Progenitor cell of endocrine pancreas (in vitro differentiated cells): ENCODE measurements at regions not wholly inside any gene's neighbourhood (a gene's known extent, or its start where the extent isn't known, plus 50 kb on each side); places are given as distances from the start of the nearest gene placed in this dataset.
A peak's percentile ranks its signal among the peaks of the same experiment; 100 is the strongest.

Experiments used
- DNase-seq: peaks from one replicate; pipeline ENCODE4 v3.0.0; 2021; ENCODE audit warnings: low spot score; ENCODE audit not compliant: unreplicated experiment
- H3K27ac Mint-ChIP-seq: 2 replicates; pipeline ENCODE4 v1.8.0; 2021; ENCODE audit warnings: mild to moderate bottlenecking, moderate library complexity, mixed read lengths
- H3K27me3 Mint-ChIP-seq: 2 replicates; pipeline ENCODE4 v1.8.0; 2021; ENCODE audit warnings: mixed read lengths
- H3K36me3 Mint-ChIP-seq: 2 replicates; pipeline ENCODE4 v1.8.0; 2022; ENCODE audit warnings: mixed read lengths; ENCODE audit not compliant: insufficient read depth
- H3K4me1 Mint-ChIP-seq: 2 replicates; pipeline ENCODE4 v1.8.0; 2021; ENCODE audit warnings: low read depth, mixed read lengths
- H3K4me3 Mint-ChIP-seq: 2 replicates; pipeline ENCODE4 v1.8.0; 2021; ENCODE audit warnings: low read depth, mild to moderate bottlenecking, moderate library complexity, mixed read lengths
- H3K9me3 Mint-ChIP-seq: 2 replicates; pipeline ENCODE4 v1.8.0; 2021; ENCODE audit warnings: low read depth, mixed read lengths
- TF ChIP-seq, protein P1 (sequence below): fragments of 200-600 bp; sonication (generic); IDR thresholded peaks from one replicate; pipeline ENCODE4 v1.5.0; 2021; ENCODE audit warnings: antibody characterized with exemption, mild to moderate bottlenecking; ENCODE audit not compliant: unreplicated experiment

DNA sequence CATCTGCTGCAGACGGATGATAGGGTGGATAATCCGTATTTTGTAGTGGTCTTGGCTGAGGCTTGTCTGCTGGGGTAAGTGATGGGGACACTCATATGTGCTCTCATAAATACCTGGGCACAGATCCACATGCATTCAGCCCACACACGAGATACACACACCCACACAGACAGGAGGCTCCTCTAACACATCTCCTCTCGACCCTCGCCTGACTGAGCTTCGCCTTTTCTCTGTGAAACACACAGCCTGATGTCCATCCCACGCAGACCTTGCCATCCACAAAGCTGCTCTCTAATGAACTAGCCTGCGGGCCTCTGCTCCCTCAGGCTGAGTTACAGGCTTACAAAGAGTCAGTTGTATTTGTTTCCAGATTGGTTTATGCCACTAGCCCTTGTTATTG, 96.3 kb upstream of the CSF3R start:
- Mint-ChIP-seq H3K27me3 (peaks cover 41% of the 10 kb centered on the region), H3K27ac (no peak overlapping the region), H3K4me3 (no peak overlapping the region), H3K9me3 (no peaks in the 10 kb centered on the region), H3K4me1 (no peaks in the 10 kb centered on the region), H3K36me3 (no peaks in the 10 kb centered on the region)
- TF ChIP-seq, protein P1, sequence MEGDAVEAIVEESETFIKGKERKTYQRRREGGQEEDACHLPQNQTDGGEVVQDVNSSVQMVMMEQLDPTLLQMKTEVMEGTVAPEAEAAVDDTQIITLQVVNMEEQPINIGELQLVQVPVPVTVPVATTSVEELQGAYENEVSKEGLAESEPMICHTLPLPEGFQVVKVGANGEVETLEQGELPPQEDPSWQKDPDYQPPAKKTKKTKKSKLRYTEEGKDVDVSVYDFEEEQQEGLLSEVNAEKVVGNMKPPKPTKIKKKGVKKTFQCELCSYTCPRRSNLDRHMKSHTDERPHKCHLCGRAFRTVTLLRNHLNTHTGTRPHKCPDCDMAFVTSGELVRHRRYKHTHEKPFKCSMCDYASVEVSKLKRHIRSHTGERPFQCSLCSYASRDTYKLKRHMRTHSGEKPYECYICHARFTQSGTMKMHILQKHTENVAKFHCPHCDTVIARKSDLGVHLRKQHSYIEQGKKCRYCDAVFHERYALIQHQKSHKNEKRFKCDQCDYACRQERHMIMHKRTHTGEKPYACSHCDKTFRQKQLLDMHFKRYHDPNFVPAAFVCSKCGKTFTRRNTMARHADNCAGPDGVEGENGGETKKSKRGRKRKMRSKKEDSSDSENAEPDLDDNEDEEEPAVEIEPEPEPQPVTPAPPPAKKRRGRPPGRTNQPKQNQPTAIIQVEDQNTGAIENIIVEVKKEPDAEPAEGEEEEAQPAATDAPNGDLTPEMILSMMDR, result no peak
- DNase-seq, result no peak

DNA sequence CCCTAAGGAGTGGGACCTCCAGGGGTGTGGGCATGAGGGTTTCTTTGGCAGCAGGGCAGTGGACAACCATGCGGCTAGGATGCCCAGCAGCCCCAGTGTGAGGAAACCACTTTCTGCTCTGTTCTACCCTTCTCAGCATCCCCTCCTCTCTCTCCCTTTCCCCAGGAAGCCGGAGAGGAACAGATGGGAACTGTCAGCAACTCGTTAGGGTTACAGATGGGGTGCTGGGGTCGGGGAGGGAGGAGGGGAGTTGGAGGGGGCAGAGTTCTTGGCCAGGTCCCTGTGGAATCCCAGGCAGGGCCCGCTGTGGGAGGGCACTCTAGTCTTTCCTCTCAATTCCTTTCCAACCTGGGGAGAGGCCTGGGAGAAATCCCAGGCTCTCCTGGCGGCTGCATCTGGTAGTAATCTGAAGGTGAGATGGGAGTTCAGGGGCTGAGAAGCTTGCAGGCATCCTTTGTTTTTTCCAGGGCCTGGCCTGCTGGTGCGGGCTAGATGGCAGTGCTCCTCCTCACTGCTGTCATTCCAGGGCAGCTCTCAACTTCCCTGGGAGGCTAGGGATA, 93.9 kb upstream of the CSF3R start:
- Mint-ChIP-seq H3K36me3 (no peaks in the 10 kb centered on the region), H3K27ac (no peak overlapping the region), H3K4me3 (no peak overlapping the region), H3K27me3 (peaks cover 46% of the 10 kb centered on the region), H3K4me1 (peaks cover 2% of the 10 kb centered on the region), H3K9me3 (no peaks in the 10 kb centered on the region)
- DNase-seq, result no peak
- TF ChIP-seq, protein P1, result no peak

DNA sequence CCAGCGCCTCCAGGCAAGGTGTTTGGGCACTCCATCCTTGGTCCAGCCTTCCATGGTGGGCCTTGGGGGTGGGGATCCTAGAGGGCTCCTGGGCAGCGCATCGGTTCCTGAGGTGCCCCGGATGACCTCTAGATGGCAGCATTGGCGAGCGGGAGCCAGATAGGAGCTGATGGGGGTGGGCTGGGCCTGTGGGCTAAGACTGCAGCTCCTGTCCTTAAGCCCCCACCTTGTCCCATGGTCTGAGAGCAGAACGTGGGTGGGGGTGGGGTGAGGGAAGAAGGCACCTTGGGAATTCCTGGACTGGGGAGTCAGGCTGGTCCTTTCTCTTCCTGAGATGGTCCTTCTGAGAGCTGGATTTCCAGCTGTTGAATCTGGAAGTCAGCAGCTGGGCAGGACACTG, 93.4 kb upstream of the CSF3R start:
- no peaks in the 10 kb centered on the region for H3K36me3 Mint-ChIP-seq
- DNase-seq, result peak; percentile 78
- TF ChIP-seq, protein P1, result peak; percentile 93
- peaks cover 2% of the 10 kb centered on the region for H3K4me1 Mint-ChIP-seq
- H3K4me3 Mint-ChIP-seq, result no peak overlapping the region
- H3K9me3 Mint-ChIP-seq, result no peaks in the 10 kb centered on the region
- peaks cover 41% of the 10 kb centered on the region for H3K27me3 Mint-ChIP-seq
- no peak overlapping the region for H3K27ac Mint-ChIP-seq

DNA sequence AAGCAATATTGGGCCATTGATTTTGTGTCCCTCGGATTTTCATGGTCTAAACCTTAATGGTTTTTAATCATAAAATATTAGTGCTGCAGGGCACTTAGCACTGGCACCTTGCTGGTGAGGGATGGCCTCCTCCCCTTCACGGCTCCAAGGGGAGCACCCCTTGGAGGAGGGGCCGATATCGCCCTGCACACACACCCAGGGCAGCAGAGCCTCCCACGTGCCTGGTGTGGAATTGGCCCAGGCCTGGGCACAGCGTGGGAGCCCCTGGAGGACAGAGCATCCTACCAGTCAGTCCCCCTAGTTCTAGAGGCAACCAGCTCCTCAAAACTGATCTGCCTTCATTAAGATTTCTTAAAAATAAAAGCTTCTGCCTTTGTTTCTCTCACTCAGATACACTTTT, 90.7 kb upstream of the CSF3R start:
- TF ChIP-seq, protein P1, result no peak
- H3K4me3 Mint-ChIP-seq, result no peak overlapping the region
- no peak for DNase-seq
- peaks cover 5% of the 10 kb centered on the region for H3K4me1 Mint-ChIP-seq
- H3K9me3 Mint-ChIP-seq, result no peaks in the 10 kb centered on the region
- H3K27ac Mint-ChIP-seq, result no peak overlapping the region
- H3K36me3 Mint-ChIP-seq, result no peaks in the 10 kb centered on the region
- H3K27me3 Mint-ChIP-seq, result peaks cover 29% of the 10 kb centered on the region

DNA sequence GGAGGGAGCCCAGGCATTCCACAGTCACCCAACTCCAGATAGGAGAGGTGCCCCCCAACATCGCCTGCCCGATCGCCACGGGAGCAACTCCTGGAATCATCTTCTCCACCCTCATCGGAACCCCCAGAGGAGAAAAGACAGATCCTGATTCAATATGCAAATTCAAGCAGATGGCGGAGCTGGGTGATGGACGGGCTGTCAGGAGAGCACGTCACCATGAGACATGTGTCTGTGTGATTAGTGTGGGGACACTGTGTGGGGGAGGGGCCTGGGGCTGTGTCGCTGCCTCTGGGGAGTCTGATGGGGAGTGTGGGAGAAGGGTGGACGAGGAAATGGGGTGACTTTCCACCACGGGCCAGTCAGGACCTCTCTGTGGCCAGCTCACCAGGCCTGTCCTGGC, 90.2 kb upstream of the CSF3R start:
- TF ChIP-seq, protein P1, result no peak
- H3K27me3 Mint-ChIP-seq, result peaks cover 29% of the 10 kb centered on the region
- no peak overlapping the region for H3K27ac Mint-ChIP-seq
- peaks cover 8% of the 10 kb centered on the region for H3K4me1 Mint-ChIP-seq
- no peaks in the 10 kb centered on the region for H3K36me3 Mint-ChIP-seq
- H3K4me3 Mint-ChIP-seq, result no peak overlapping the region
- H3K9me3 Mint-ChIP-seq, result no peaks in the 10 kb centered on the region
- DNase-seq, result no peak
